Kidney tubule cell (primary cell): ENCODE measurements at regions not wholly inside any gene's neighbourhood (a gene's known extent, or its start where the extent isn't known, plus 50 kb on each side); places are given as distances from the start of the nearest gene placed in this dataset.
"Not testable (repeated sequence)": the region's sequence is repeated elsewhere in the genome, so short reads cannot be mapped to it uniquely, and the experiment has no call there.

Experiments
- DNase-seq: peaks from one replicate; pipeline ENCODE4 v3.0.0-alpha.2; 2018; ENCODE audit warnings: low spot score

DNA sequence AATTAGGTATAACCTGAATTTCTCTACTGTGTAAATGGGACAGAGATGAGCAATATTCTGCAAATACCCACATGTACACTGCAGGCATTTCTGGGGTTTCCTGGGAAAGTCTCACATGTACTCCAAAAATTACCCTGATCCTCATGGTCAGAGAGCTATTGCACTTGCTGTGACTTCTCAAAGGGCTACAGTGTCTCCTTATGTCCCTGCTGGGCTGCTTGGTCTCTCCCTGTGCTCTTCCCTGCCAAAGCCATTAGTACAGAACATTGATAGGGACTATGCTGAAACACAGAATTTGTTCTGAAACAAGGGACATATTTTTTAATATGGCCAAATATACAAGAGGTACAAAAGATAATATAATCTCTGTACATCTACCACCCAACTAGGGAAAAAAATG lies 924.4 kb upstream of the NXPH2 start:
- no peak for DNase-seq

DNA sequence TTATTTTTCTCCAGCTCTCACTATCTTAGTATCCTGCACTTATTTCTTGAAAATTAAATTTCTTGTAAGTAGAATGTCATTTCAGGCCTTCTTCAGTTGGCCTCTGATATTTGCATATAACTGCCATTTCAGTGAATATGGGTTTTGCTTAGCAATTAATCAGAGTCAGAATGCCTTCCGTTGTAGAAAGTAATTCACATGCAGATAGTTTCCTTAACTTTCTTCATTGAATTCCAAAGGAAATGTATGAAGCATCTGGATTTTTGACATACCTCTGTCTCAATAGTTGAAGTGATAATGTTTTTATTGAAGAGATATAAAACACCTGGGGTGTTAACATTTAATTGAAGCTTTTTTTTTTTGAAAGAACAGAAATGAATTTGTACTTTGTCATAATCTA lies 914.1 kb upstream of the NXPH2 start:
- no peak for DNase-seq

DNA sequence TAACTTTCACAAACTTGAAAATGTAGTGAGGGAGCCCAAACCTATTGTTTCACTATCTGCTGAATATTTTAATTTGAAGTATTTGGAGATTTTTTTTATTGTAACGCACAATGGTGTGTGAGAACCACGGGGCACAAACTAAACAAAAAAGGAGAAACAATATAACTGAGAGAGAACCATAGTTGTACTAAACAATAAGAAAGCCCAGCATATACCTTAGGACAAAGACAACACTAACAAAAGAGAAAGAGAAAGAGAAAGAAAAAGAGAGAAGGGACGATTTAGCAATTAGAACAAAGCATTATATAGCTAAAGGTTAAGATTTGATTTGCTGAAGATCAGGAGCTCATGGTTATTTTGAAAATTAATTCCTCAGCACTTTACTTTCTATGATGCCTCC lies 906.0 kb upstream of the NXPH2 start:
- DNase-seq = no peak

DNA sequence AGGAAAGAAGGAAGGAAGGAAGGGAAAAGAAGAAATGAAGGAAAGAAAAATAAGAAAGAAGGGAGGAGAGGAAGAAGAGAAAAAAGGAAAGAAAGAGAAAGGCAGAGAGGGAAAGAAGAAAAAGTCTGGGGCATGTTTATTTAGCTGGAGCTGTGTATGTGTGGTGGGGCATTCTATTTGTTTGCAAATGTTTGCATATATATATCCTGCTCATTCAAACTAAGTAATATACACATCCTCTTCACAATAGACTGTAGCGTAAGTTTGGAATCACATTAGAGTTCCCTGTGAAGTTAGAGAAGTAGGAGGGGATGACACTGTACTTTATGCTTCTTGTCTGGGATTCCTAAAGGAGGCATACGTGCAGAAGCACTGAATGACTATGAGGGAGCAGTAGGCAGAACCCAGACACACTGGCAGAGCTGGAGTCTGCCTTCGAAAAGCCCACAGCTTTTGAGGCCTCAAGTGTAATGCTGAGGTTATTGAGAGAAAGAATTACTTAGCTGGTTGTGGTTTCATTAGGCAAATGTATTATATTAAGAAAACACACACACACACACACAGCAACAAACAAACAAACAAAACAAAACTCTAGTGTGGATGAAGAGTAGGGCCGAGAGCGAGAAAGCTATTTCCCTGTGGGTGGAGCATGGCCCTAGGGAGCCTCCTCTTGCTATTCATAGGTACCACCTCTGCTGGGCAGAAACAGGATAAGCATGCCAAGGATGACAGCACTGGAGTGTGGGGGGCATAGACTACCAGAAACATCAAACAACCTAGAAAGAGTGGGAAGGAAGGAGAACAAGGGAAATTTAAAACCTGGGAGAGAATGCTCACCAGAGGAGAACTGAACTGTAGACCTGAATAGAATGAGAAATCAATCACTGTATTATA lies 905.1 kb upstream of the NXPH2 start:
- no peak for DNase-seq

DNA sequence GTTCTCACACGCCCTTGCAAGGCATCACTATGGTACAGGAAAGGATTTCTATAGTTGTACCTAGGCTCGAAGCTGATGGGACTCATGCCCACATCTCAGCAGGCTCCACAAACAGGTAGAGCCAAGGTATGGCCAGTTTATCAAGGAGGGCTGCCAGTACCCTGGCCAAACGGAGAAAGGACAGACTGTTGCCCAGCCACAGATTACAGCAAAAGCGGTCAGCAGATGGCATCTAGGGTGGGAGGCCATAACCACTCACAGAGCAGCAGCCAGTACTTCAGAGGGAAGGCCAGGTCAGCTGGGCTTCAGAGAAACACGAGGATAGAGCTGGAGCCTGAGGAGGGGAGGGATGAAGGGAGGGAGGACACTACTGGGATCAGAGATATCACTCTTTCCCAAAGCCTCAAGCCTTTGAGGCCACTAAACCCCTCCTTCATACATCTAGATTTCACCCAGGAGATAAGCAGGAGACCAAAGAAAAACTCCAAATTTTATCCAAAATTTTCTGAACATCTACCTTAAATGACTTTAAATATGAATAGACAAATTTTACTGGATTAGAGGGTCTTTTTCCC lies 904.2 kb upstream of the NXPH2 start:
- no peak for DNase-seq

DNA sequence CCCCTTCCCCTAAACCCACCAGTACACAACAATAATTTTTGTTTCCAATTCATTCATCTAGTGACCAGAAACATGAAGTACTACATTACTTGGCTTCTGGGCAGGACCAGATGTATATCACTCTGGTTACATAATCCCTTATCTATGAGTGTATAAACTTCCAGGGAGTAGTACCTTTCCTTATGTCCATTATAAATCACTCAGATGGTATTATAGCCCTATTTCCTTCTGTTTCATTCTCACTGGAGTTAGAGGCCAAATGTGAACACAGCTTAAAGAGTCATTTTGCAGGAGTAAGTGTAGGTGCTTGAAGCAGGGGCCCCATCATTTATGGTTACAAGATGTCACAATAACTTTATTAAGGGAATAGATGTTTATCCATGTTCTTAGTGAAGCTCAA lies 894.4 kb upstream of the NXPH2 start:
- no peak for DNase-seq

DNA sequence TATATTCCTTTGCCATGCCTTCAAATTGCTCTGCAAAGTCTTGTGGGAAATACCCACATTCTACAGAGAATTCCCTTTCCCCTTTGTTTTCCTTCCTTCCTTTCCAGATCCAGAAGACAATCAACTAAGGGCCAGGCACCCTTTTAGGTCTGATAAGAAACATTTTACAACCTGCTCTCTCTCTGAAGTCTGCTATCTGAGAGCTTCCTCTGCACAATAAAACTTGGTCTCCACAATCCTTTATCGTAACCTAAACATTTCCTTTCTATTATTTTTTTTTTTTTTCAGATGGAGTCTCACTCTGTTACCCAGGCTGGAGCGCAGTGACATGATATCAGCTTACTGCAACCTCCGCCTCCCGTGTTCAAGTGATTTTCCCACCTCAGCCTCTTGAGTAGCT lies 893.3 kb upstream of the NXPH2 start:
- DNase-seq = not testable (repeated sequence)

DNA sequence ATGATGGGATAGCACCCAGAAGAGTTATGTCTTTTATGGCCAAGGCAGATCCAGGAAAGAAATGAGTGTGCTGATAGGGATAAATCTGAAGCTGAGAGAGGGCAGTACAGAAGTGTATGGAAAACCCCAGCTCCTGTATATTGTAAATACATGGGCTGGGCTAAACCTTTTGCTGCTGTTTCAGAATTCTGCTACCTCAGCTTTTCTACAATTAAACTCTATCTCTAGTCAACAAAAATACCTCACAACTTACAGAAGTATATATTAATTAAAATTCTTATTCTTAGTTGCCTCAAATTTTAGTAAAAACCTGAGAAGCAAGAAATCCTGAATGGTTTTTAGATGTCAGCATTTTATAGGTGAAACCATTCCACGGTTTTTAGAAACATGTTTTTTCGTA lies 889.5 kb upstream of the NXPH2 start:
- no peak for DNase-seq

DNA sequence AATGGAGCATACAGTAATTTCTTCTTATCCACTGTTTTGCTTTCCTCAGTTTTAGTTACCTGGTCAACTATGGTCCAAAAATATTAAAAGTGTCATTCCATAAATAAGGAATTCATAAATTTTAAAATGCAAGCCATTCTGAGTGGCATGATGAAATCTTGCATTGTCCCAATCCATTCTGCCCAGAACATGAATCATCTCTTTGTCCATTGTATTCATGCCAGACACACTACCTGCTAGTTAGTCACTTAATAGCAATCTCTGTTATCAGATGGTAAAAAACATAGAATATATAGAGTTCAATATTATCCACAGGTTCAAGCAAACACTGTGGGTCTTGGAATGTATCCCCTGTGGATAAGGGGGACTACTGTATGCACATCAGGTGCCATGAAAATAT lies 872.2 kb upstream of the NXPH2 start:
- DNase-seq = peak; percentile 24

DNA sequence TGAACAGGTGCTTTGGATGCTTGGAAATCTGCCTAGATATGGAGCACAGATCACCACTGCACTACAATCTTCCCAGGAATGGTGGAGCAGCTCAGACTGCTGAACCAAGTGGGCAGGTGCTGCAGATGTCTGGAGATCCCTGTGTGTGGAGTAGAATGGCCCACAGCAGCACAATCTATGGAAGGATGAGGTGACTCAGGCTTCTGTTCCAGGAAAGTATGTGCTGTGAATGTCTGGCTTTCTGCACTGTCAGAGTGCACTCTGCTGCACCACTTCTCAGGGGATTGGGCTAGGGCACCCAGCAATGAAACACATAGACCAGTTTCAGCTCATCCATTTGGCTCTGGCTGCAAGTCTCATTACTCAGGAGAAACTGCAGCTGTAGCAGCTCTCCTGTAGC lies 865.4 kb upstream of the NXPH2 start:
- DNase-seq = no peak

DNA sequence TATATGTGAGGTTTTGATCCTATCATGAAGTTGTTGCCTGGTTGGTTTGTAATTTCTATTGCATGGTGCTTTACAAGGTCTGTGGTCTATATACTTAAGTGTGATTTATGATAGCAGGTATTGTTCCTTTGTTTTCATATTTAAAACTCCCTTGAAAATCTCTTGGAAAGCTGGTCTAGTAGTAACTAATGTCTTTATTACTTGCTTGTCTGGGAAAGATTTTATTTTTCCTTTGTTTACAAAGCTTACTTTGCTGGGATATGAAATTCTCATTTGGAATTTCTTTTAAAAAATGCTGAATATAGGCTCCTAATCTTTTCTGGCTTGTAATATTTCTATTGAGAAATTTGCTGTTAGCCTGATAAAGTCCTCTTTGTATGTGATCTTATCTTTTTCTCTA lies 862.9 kb upstream of the NXPH2 start:
- no peak for DNase-seq

DNA sequence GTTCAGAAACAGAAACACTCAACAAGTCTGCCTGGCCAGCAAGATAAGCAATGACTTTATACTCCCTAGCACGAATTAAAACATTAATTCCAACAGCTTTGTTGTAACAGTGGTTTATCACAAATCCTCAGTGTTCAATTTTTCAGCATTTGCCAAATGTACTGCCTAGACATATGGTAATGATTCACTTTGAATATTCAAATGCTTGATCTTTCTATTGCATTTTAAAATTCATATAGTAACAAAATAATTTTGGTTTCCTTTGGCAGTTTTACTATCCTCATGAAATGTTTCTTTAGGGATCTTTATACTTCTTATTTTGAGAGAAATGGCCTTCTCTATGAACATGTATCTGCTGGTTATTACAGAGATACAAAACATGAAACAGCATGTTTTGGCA lies 851.8 kb upstream of the NXPH2 start:
- no peak for DNase-seq

DNA sequence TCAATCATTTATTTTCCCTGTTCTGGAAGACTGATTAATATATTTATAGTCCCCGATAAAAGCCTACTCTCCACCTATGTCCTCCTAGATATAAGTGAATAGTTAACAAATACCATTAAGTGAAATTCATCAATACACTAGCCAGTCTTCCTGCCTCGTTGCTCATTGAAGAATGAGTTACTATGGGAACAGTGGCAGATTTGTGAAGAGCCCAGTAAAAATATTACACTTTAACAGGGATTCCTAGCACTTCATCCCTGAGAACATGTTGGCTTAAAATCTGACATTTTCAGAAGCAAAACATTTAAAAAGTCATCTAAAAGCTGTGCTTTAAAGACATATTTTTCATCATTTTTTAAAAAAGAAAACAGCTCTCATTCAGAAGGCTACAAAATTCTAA lies 848.7 kb upstream of the NXPH2 start:
- DNase-seq = no peak

DNA sequence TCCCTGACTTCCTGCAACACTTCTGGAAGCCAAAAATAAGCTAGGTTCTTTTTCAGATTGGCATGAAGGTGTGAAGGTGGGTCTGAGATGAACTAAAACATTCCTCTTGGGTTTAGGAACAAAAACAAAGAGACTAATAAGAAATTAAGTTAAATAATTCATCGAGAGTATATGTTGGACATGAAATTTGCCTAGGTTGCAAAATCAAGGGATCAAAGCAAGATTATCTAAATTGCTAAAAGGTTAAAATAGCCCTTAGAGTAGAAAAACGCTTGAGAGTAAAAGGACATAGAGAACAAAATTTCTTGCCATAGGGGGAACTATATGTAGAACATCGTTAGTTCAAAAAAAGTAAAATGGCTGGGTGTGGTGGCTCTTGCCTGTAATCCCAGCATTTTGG lies 845.9 kb upstream of the NXPH2 start:
- DNase-seq = no peak

DNA sequence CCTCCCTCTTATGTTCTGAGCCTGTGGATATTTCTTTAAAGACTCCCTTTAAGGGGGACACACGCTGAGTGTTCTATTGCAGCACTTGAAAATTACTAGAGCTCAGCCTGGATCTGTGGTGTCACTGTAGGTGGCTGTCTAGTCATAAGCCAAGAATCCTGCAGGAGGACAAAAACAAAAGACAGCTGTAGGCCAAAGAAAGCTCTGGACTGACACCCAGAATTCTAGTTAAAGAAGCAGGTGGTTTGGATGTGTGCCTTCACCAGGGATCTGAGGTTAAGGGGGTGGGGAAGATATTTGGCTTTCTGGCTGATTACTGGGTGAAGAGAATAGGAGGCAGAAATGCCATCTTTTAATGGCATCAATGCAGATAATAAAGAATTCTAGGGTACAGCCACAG lies 842.5 kb upstream of the NXPH2 start:
- no peak for DNase-seq

DNA sequence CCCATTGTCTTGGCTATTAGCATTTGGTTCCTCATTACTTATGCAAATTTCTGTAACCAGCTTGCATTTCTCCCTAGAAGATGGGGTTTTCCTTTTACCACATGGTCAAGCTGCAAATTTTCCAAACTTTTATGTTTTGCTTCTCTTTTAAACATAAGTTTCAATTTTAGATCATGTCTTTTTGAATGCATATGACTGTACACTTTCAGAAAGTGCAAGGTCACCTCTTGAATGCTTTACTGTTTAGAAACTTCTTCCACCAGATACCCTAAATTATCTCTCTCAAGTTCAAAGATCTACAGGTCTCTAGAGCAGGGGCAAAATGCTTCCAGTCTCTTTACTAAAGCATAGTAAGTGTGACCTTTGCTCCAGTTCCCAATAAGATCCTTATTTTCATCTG lies 837.6 kb upstream of the NXPH2 start:
- no peak for DNase-seq

DNA sequence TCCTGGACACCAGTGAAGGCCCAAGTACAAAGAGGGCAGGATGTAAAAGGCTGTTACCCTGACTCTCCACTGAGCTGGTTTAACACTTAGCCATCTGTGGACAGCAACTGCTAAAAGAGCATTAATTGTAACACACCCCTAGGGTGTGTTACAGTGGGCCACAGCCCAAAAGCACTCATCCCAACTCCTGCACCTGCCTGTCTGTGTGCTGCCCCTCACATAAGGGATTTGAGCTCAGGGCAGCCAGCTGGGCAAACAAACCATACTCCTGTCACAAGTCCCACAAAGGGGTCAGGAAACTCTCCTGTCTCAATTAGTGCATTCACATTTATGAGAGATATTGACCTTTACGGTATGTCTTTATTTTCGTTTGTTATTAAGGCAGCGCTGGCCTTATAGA lies 833.1 kb upstream of the NXPH2 start:
- DNase-seq = no peak

DNA sequence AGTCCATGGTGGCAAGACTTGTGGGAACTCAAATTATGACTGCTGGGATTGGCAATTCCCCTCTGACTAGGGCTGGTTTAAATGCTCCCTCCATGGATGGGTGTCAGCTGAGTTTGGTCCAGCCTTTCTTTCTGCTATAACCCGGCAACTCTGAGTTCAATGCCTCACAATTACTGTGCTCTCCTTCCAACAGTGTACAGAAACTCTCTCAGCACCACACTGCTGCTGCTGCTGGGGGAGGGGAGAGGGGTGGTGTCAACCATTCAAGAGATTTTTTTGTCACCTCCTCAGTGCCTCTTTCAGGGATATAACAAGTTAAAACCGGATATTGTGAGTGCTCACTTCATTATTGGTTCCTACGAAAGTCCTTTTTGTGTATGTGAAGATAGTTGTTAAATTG lies 830.3 kb upstream of the NXPH2 start:
- DNase-seq = no peak

DNA sequence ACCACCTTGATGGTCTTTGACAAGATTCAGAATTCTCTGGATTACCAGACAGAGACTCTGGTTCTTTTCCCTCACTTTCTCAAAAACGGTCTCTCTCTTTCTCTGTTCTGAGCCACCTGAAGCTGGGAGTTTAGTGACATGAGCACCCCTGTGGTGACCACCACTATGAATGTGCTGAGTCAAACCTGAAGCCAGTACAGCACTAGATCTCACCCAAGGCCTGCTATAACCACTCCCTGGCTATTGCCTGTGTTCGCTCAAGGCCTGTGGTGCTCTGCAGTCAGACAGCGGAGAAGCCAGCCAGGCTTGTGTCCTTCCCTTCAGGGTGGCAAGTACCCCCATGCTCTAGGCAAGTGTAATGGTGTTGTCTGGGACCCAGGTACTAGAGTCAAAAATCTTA lies 828.9 kb upstream of the NXPH2 start:
- DNase-seq = no peak

DNA sequence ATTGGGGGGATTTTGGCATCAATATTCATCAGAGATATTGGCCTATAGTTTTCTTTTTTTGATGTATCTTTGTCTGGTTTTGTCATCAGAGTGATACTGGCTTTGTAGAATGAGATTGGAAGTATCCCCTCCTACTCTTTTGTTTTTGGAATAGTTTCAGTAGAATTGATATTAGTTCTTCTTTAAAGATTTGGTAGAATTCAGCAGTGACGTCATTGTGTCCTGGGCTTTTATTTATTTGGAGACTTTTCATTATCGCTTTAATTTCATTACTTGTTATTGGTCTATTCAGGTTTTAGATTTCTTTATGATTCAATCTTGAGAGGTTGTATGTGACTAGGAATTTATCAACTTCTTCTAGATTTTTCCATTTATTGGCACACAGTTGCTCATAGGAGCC lies 825.5 kb upstream of the NXPH2 start:
- DNase-seq = no peak

DNA sequence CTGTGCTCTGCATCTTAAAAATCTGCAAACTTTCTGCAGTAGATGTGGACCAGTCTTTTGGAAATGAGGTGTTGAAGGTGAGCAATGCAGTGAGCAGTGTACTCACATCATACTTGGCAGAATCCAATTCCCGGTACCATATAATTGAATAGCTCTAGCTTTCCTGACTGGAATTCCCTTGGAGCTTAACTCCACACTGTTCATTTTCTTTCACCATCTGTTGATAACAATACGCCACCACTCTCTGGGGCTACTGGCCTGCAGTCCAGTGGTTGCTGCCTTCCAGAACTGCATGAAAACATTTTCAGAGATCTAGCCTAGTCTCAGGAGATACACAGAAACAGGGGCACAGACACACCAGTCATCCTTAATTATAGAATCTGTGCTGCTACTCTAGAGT lies 820.0 kb upstream of the NXPH2 start:
- DNase-seq = no peak

DNA sequence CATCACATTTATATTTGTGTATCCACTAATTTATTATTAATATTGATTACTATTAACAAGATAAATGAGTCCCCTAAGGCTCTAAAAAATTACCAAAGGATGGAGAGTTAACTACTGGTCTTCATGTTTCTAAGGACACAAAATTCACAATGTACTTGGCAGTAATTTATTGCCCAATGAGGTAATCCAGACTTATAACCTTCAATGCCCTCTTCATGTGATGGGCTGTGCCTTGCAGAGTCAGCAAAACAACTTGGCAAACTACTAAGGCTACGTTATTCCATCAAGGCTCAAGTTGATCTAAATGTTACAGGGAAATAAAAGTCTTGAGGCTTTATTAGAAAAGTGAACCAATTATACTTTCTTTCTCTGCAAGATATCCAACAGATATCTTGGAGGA lies 804.9 kb upstream of the NXPH2 start:
- no peak for DNase-seq

DNA sequence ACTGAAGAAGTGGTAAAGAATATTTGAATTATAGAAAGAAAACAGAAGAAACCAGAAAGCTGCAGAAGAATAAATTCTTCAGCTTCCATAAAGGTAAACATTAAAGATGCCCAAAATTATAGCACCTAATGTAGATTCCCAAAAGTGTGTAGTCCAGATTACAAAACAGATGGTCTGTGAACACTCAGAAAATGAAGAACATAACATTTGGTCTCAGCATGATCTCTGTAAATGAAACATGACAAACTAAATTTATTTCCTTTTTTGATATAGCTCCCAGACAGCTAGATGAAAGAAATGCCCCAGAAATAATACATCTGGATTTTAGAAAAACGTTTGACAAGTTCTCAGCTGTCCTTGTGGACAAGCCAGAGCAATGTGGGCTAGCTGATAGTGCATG lies 794.2 kb upstream of the NXPH2 start:
- DNase-seq = no peak

DNA sequence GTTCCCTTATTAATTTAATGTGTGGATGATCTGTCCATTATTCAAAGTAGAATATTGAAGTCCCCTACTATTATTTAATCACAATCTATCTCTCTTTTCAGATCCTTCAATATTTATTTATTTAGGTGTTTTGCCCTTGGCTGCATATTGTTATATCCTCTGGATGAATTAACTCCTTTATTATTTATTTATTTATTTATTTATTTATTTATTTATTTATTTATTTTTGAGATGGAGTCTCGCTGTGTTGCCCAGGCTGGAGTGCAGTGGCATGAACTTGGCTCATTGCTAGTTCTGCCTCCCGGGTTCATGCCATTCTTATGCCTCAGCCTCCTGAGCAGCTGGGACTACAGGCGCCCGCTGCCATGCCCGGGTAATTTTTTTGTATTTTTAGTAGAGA lies 776.6 kb upstream of the NXPH2 start:
- DNase-seq = no peak
